HG03159 (cell line): ENCODE measurements at regions not wholly inside any gene's neighbourhood (a gene's known extent, or its start where the extent isn't known, plus 50 kb on each side); places are given as distances from the start of the nearest gene placed in this dataset.
"Not testable (repeated sequence)": the region's sequence is repeated elsewhere in the genome, so short reads cannot be mapped to it uniquely, and the experiment has no call there.

Experiments used
- ATAC-seq: cut with Tn5 transposase; IDR thresholded peaks from one replicate; pipeline ENCODE4 v1.9.1; 2021; ENCODE audit warnings: mild to moderate bottlenecking, moderate library complexity; ENCODE audit not compliant: unreplicated experiment

DNA sequence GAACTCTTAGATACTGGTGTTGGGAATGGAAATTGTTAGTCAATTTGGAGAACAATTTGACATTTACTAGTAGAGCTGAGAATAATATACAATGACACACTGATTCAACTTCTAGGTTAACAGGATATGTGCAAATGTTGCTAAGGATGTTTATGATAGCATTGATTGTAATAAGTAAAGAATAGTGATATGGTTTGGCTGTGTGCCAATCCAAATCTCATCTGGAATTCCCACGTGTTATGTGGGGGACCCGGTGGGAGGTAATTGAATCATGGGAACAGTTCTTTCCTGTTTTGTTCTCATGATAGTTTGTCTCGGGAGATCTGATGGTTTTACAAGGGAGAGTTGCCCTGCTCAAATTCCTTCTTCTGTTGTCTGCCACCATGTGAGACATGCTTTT, 302.4 kb upstream of the TMPRSS15 start:
- ATAC-seq = no peak

GRCh38 chr21:18711662-18712061, 308.1 kb upstream of the TMPRSS15 start:
- no peak for ATAC-seq

DNA sequence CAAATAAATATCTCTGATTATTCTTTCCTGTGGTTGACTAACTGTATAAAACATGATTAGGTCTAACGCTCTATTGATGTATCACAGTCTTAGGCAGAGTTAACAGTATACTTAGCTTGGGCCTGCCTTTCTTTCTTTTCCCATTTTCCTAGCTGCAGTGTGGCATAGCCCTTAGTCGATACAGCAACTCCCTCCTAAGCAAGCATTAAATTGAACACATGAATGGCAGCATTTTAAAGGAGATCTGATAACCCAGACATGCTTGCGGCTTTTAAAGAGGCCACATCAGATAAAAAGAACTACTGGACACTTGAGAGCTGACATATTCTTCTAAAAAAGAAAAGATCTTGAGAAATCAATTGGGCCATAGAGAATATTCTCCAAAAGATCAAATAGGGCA, 312.0 kb upstream of the TMPRSS15 start:
- ATAC-seq = no peak

- no peak for ATAC-seq
Observed at GRCh38 chr21:18716578-18717138, 313.1 kb upstream of the TMPRSS15 start.

GRCh38 chr21:18722193-18722592, 318.6 kb upstream of the TMPRSS15 start:
- ATAC-seq = no peak

GRCh38 chr21:18723171-18723570, 319.6 kb upstream of the TMPRSS15 start:
- ATAC-seq = no peak

DNA sequence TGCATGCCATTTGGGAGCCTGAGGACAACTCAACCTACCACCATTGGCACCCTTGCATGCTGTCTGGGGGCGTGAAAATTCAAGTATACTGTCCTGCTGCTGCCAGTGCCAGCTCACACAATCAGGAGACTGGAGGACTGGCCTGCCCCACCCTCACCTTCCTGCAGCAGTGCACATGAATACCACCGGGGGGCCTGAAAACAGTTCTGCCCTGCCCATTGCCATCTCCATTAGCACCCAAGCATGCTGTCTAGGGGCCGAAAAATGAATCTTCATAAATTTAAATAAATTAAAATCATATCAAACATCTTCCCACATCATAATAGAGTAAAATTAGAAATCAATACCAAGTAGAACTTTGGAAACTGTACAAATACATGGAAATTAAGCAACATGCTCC, 322.1 kb upstream of the TMPRSS15 start:
- ATAC-seq = no peak

GRCh38 chr21:18741954-18742353, 338.4 kb upstream of the TMPRSS15 start:
- no peak for ATAC-seq

DNA sequence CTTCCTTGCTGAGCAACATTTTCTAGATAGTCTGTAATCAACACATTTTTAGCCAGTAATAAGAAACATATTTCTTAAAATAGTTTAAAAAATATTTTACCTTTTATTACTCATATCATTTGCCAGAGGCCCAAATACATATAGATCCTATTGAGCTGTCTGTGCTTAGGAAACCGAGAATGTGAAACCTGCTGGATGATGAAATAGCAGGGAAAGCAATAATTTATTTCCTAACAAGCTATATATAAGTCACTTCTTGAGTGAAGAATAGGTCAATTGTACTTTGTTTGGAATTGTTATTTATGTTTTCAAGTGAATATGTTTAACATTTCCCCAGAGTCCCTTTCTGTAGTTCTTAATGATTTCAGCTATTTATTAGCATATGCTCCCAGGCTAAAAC, 339.9 kb upstream of the TMPRSS15 start:
- no peak for ATAC-seq

- ATAC-seq = no peak
Observed at GRCh38 chr21:18744840-18745239, 341.3 kb upstream of the TMPRSS15 start.

DNA sequence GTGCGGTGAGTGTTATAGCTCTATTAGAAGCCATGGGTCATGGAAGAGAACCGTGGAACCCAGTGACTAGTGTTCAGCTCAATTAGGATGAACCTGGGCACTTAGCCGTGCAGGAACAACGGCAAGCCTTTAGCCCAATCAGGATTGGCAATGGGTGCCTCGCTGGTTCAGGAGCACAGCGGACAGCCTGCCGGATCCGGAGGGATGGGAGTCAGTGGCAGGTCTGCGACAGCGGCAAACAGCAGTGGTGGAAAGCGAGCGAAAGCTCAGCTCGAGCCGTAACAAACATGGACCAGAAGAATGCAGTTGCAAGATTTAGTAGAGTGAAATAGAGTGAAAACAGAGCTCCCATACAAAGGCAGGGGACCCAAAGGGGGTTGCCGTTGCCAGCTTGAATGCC, 349.3 kb upstream of the TMPRSS15 start:
- ATAC-seq = not testable (repeated sequence)

DNA sequence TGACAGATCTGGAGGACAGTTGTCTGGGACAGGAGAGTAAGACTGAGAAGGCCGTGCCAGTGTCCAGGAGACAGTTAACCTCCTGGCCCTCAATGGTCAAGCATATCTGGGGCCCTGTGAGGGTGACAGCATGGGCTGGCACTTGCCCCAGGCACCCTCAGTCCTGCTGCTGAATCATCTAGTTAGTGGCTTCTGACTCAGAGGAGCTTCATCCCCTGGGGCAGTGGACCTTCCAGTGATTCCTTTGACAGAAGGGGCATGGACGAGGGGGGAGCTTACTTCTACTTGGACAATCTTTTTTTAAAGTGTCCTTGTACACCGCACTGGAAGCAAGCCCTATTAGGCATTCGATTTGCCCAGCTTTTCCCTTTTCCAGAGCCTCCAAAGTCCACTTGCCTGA, 352.7 kb upstream of the TMPRSS15 start:
- ATAC-seq = not testable (repeated sequence)

GRCh38 chr21:18759267-18759666, 355.7 kb upstream of the TMPRSS15 start:
- no peak for ATAC-seq

- ATAC-seq = no peak
Observed at GRCh38 chr21:18759751-18760161, 356.2 kb upstream of the TMPRSS15 start.

GRCh38 chr21:18760247-18760646, 356.7 kb upstream of the TMPRSS15 start:
- ATAC-seq = no peak

DNA sequence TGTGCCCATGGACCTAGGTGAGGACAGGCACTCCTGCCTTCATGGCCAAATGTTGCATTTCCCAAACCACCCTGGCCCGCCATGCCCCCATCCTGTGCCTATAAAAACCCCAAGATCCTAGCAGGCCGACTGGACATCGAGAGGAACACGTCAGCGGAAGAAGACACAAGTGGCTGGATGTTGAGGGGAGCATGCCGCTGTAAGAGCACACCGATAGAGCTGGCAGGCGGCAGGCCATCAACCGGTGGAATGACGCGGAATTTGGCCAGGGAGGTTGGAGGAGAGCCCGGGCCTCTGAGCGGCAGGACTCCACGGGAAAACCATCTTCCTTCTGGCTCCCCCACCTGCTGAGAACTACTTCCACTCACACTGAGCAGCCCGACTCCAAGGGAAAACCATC, 361.1 kb upstream of the TMPRSS15 start:
- no peak for ATAC-seq

DNA sequence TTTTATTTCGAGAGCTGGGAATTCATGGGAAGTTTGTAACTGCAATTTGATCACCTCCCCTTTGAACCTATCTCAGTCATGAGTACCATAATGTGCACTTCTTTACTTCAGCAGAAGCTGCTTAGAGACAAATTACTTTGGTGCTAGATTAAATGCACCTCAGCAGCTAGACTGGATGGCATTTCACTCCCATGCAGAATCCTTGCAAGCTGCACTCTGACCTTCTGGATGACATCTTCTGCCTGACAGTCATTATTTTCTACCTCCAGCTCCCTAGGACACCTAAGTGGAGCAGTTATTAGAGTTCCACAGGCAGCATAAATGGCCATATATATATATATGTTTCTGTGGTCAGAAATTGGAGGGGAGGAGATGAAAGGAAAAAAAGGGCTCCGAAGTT, 366.0 kb upstream of the TMPRSS15 start:
- no peak for ATAC-seq

DNA sequence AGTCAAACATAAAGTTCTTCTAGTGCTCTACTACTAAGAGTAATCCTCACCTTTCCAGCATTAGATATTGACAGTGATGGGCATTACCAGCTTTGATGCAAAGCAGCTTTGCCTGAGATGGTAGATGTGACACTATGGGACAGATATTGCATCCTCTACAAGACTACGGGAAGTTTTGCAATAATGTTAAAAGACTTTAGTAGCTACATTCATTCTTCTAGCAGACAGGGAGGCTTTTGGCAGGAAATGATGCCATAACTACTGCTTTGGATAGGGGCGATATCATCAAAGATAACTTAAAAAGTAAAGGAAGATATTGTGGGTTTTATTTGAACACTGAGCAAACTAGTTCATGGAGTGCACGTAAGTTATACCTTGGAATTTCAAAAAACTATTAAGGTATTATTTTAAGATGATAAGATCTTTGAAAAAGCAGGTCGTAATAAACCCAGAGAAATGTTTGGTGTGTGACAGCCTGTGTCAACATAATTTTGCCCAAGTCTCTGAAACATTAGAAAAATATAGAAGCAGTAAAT, 368.3 kb upstream of the TMPRSS15 start:
- ATAC-seq = no peak

GRCh38 chr21:18772404-18772803, 368.8 kb upstream of the TMPRSS15 start:
- no peak for ATAC-seq

GRCh38 chr21:18772897-18773296, 369.3 kb upstream of the TMPRSS15 start:
- ATAC-seq = no peak

DNA sequence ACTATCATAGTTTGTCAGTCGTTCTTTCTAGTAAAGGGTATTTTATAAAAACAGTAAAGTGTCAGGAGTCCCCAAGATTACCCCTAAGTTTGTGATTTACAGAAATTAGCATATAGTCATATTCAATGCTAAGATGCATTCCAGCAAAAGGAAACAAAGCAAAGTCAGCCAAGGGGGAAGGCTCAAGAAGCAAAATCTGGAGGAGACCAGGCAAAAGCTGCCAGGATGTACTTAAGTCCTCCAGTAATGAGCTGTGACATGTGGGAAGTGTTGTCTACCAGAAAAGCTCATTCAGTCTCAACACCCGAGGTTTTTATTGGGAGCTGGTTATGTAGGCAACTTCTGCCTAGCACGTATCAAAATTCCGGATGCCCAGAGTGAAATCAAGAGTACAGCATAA, 373.4 kb upstream of the TMPRSS15 start:
- ATAC-seq = no peak

DNA sequence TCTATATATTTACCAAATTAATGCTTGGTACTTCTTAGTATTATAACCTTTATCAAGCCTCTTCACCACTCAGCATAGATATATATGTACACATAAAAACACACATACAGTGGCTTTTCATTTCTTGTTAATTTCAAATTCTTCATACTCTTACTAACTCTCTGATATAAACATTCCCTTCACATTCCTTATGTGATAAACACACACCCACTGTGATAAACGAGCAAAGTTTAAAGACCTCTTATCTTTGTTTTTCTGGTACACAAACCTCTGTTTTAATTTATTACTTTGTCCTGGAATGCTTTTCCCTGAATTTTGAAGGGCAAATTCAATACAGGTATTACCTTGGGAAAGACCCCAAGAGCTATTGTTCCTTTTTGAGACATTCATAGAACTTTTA, 379.1 kb upstream of the TMPRSS15 start:
- ATAC-seq = no peak

GRCh38 chr21:18801468-18801867, 397.9 kb upstream of the TMPRSS15 start:
- ATAC-seq = no peak
